GM18870 (cell line): ENCODE measurements at regions not wholly inside any gene's neighbourhood (a gene's known extent, or its start where the extent isn't known, plus 50 kb on each side); places are given as distances from the start of the nearest gene placed in this dataset.

Experiments
- ATAC-seq: cut with Tn5 transposase; IDR thresholded peaks from one replicate; pipeline ENCODE4 v1.9.1; 2021; ENCODE audit warnings: moderate library complexity; ENCODE audit not compliant: unreplicated experiment

GRCh38 chr14:85441909-85442643 lies 87.9 kb upstream of the FLRT2 start:
- no peak for ATAC-seq

DNA sequence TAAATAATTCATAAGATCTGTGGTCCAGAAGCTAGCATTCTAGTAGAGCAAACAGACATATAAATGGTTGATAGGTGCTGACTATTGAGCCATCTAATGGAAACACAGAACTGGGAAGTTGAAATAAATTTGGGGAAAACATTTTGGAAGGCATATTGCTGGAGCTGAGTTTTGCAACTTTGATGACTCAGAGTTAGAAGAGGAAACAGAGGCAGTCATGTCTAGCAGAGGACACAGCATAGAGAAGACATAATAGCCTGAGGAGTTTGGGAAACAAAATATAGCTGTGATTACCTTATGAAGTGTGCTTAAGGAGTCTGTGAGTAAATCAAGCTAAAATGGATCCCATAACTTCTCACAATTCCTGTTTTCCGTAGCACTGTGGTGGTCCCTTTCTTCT lies 86.9 kb upstream of the FLRT2 start:
- ATAC-seq, result no peak

- no peak for ATAC-seq
These were observed 85.3 kb upstream of the FLRT2 start for GRCh38 chr14:85444635-85445034.

DNA sequence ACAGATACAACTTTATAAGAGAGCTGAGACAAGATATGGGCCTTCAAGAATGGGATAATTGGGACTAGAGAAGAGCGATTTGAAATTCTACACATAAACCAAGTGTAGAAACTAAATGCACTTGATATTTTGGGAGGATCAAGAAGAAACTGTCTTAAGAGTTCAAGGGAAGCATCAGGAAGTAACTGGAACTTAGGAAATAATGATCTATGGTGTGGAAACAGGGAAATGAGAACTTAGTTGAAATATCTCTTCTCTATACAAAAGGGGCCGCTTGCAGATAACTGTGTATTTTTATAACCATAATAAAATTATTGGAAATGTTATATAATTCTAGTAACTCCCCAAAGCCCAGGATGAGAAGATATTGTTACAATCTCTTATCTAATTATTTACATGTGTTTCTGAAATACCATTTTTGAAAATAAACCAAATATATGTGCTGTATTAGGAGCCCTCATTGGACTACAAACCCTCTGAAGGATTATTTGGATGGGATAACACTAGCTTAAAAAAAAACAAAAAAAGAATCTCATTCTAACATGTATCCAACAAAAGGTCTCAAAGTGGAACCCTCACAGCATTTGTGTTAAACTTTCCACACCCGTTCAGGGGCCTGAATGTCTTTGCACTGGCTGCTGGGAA lies 84.7 kb upstream of the FLRT2 start:
- no peak for ATAC-seq

- no peak for ATAC-seq
These were observed 82.1 kb upstream of the FLRT2 start for GRCh38 chr14:85447883-85448282.

DNA sequence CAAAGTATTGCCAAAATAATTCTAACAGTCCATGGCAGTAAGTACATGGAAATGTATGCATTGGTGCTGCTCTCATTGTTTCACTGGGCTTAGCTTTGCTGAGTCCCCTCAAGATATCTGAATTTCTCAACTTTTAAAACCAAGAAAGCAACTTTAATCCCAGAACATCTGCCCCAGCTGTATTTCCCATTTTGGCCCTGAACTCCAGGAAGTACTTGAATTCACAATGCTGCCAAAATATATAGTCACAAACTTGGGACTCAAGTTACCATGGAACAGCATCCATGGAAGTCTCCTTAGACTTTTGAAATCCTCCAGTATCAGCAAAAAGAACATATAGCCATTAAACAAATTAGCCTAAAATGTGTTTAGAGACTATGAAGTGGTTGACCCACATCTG lies 78.5 kb upstream of the FLRT2 start:
- ATAC-seq, result no peak

- no peak for ATAC-seq
These were observed 76.3 kb upstream of the FLRT2 start for GRCh38 chr14:85453401-85454225.

- no peak for ATAC-seq
These were observed 75.6 kb upstream of the FLRT2 start for GRCh38 chr14:85454226-85454813.

GRCh38 chr14:85459361-85460000 lies 70.5 kb upstream of the FLRT2 start:
- ATAC-seq, result no peak

DNA sequence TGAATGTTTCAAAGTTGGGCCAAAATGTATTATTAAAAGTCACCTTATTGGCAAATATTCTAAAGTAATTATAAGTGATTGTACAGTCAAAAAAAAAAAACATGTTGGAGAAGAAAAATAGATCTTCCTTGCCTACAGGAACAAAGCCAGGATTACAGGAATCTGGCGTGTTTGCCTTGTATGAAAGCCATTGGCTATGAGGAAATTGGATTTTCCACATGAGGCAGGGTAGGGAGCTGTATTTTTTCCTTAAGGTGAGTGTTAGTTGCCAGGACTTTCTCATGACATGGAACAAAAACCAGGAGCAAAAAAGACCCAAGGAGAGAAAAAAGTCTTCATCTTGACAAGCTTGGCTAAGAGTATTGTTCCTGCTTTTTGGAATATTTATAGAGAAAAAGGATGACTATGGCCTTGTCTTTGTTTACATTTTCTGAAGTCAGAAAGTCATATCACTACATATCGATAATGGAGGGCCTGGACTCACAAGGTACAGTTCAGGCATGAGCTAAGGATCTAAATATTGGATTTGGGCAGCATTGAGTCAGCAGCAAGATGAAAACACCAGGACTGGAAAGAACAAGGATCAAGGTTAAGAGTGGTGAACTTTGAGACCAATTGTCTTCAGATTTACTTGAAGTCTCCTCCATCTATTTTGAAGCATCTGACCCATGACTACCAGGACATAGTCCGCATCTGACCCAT lies 68.4 kb upstream of the FLRT2 start:
- ATAC-seq, result no peak

- ATAC-seq, result no peak
These were observed 66.4 kb upstream of the FLRT2 start for GRCh38 chr14:85463512-85463911.

DNA sequence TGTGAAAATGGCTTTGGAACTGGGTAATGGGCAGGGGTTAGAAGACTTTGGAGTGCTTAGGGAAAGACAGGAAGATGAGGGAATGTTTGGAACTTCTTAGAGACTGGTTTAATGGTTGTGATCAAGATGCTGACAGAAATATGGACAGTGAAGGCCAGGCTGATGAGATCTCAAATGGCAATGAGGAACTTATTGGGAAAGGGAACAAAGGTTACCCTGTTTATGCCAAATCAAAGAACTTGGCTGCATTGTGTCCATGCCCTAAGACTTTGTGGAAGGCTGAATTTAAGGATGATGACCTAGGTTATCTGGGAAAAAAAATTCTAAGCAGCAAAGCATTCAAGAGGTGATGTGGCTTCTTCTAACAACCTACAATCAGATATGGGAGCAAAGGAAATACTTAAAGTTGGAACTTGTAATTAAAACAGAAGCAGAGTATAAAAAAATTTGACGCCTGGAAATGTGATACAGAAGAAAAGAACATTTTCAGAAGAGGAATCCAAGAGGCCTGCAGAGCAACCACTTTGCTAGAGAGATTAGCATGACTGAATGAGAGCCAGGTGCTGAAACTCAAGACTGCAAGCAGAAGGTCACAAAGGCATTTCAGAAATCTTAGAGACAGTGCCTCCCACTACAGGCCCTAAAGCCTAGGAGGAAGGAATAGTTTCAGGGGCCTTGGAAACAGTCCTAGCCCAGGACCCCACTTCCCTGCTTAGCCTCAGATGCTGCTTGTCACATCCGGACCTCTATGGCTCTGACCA lies 65.6 kb upstream of the FLRT2 start:
- no peak for ATAC-seq

DNA sequence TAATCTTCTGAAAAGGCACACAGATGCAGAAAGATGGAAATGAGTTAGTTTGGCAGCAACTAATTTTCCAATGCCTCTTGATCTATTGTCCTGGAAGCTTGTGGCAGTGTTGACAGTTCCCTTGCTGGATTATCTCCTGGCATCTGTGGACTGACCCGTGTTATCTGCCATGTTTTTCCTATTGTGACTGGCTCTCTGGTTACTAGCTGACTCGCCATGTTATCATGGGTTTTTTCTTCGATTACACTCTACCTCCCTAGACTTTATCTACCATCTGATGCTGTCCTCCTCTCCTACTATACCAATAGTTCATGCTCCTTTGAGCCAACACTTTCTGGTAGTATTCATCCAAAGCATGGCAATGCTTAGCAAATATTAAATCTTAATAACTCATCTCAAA lies 63.3 kb upstream of the FLRT2 start:
- no peak for ATAC-seq

DNA sequence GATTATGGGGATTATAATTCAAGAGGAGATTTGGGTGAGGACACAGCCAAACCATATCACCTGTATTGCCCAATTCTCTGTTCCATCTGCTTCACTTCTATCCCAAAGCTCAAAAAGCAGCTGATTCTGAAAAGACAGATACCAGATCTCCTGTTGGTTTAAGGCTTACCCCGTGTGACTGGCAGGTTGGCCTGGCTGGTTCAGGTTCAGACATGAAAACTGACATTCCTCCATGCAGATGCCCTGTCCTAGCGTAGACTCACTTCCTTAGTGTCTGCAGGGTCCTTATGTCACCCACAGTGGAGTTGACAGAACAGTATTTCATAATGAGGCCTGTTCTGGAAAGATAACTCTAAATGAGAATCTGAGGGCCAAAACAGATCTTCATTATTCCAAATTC lies 61.1 kb upstream of the FLRT2 start:
- ATAC-seq, result no peak

GRCh38 chr14:85471156-85471555 lies 58.8 kb upstream of the FLRT2 start:
- ATAC-seq, result no peak

DNA sequence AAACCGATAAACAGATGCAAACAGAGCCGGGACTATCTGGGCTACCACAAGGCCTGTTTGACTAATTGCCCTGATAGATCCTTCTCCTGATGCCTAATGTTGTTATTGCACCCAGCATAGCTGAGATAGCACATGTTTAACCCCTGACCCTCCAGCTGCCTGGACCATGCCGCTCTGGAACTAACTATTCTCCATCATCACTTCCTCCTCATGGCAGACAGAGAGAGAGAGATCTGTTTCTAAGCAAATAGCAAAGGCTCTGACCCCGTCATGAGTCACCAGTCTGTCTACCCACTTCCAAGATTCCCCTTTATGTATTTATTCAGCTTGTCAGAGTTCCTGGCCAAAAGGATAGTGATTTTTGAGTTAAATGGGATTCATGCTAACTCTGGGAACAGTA lies 58.2 kb upstream of the FLRT2 start:
- ATAC-seq, result no peak

GRCh38 chr14:85474431-85474830 lies 55.5 kb upstream of the FLRT2 start:
- ATAC-seq, result no peak

DNA sequence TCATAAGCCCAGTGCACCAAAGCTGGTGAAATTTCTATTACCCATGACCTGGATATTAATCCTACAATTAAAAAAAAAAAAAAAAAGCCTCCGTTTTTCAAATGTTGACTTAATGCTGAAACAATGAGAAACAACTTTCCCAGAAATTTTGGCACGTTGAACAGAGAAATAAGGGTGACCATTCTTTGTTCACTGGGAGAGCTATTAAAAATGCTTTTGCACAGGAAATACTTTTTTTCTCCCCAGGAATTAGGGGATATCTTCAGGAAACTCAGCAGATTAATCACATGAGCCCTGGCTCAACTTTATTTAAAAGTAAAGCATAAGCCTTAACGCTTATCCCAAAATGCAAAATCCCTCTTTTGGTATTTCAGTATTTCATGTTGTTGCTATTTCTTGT lies 54.8 kb upstream of the FLRT2 start:
- no peak for ATAC-seq

DNA sequence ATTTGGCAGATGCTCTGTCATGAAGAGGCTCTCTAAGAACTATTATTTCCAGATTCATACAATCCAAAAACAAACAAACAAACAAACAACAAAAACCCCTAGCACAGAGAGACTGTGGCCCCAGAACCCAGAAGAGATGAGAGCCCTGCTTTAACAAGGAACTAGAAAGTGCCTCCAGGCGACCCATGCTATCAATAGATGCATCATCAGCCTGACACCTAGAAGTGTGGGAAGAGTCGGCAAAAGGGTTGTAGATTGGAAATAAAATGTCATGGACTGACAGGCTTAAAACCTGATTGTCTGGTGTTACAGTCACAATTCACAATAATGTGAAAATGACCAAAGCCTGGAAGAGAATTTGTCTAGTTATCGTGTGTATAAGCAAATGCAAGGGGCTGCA lies 50.6 kb upstream of the FLRT2 start:
- no peak for ATAC-seq

DNA sequence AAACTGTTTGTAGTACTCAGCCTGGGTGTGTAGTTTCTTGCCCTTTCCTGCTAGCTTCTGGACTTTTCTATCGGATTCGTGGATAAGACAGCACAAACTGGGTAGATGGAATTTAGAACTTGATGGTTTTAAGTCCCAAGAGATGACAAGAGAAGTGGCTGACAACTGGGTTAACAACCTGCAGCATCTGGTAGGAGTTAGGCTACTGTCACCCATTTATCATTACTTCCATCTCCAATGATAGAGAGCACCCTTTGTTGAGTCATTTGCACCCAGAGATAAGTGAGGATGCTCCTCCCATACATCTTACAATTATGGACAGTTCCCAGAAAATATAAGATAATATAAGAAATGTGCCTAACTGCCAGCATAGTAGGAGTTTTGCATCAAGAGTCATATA lies 50.2 kb upstream of the FLRT2 start:
- ATAC-seq, result no peak
